ENCODE measurements at regions not wholly inside any gene's neighbourhood (a gene's known extent, or its start where the extent isn't known, plus 50 kb on each side); places are given as distances from the start of the nearest gene placed in this dataset.

- BruUV-seq (replicated peaks): no TSS peak
- Histone ChIP-seq H3K36me3 (ENCODE audit: control insufficient read depth, insufficient read depth, low read length) (no peaks in the 10 kb centered on the region), H3K4me1 (peaks cover 18% of the 10 kb centered on the region), H3K4me3 (ENCODE audit: low read depth, low read length) (no peak overlapping the region), H3K9me3 (no peaks in the 10 kb centered on the region), H3K27me3 (replicated peaks; ENCODE audit: control insufficient read depth, insufficient read depth, low read length) (no peaks in the 10 kb centered on the region)
- ChIA-PET CTCF (no interaction called here), POLR2A (no interaction called here)
- no peak for DNase-seq
- H3K9me3 Mint-ChIP-seq (ENCODE audit: unreplicated experiment): no peaks in the 10 kb centered on the region
- H3K36me3 Mint-ChIP-seq (ENCODE audit: insufficient read depth, unreplicated experiment): peaks cover 5% of the 10 kb centered on the region
- intact Hi-C loops (cut with micrococcal nuclease; ENCODE audit: unreplicated experiment): no loop called here
- H3K4me1 Mint-ChIP-seq (ENCODE audit: low read depth, unreplicated experiment): peaks cover 10% of the 10 kb centered on the region
- no peaks in the 10 kb centered on the region for H3K27me3 Mint-ChIP-seq (ENCODE audit: insufficient read depth, unreplicated experiment)
- no peak for TF ChIP-seq CTCF (IDR thresholded peaks at IDR 0.05; ENCODE audit: insufficient read depth in 1 of 2, low read depth in 1 of 2, low read length in 1 of 2, severe bottlenecking in 1 of 2, unreplicated experiment in 1 of 2)
- H3K4me3 Mint-ChIP-seq (ENCODE audit: unreplicated experiment): no peak overlapping the region
- peak overlapping the region; percentile 9 for H3K27ac Mint-ChIP-seq (ENCODE audit: unreplicated experiment)
Measured at GRCh38 chr6:158914923-158915322, 85.1 kb downstream of the RSPH3 start.

GRCh38 chr6:158913580-158913979 is 86.4 kb downstream of the RSPH3 start:
- Mint-ChIP-seq H3K4me3 (ENCODE audit: unreplicated experiment) (no peak overlapping the region), H3K36me3 (ENCODE audit: insufficient read depth, unreplicated experiment) (peaks cover 5% of the 10 kb centered on the region), H3K4me1 (ENCODE audit: low read depth, unreplicated experiment) (peaks cover 10% of the 10 kb centered on the region), H3K9me3 (ENCODE audit: unreplicated experiment) (no peaks in the 10 kb centered on the region), H3K27ac (ENCODE audit: unreplicated experiment) (no peak overlapping the region), H3K27me3 (ENCODE audit: insufficient read depth, unreplicated experiment) (no peaks in the 10 kb centered on the region)
- H3K9me3 ChIP-seq: no peaks in the 10 kb centered on the region
- no peaks in the 10 kb centered on the region for H3K36me3 ChIP-seq (ENCODE audit: control insufficient read depth, insufficient read depth, low read length)
- peaks cover 23% of the 10 kb centered on the region for H3K4me1 ChIP-seq
- no peak for DNase-seq
- ChIA-PET POLR2A (no interaction called here), CTCF (no interaction called here)
- intact Hi-C loops (cut with micrococcal nuclease; ENCODE audit: unreplicated experiment): no loop called here
- H3K27me3 ChIP-seq (replicated peaks; ENCODE audit: control insufficient read depth, insufficient read depth, low read length): no peaks in the 10 kb centered on the region
- no peak for TF ChIP-seq CTCF (IDR thresholded peaks at IDR 0.05; ENCODE audit: insufficient read depth in 1 of 2, low read depth in 1 of 2, low read length in 1 of 2, severe bottlenecking in 1 of 2, unreplicated experiment in 1 of 2)
- H3K4me3 ChIP-seq (ENCODE audit: low read depth, low read length): no peak overlapping the region
- no TSS peak for BruUV-seq (replicated peaks)

- DNase-seq: no peak
- Mint-ChIP-seq H3K27me3 (ENCODE audit: insufficient read depth, unreplicated experiment) (no peaks in the 10 kb centered on the region), H3K27ac (ENCODE audit: unreplicated experiment) (peak overlapping the region; percentile 89), H3K4me3 (ENCODE audit: unreplicated experiment) (no peak overlapping the region), H3K36me3 (ENCODE audit: insufficient read depth, unreplicated experiment) (peaks cover 5% of the 10 kb centered on the region), H3K4me1 (ENCODE audit: low read depth, unreplicated experiment) (peaks cover 10% of the 10 kb centered on the region), H3K9me3 (ENCODE audit: unreplicated experiment) (no peaks in the 10 kb centered on the region)
- Histone ChIP-seq H3K27me3 (replicated peaks; ENCODE audit: control insufficient read depth, insufficient read depth, low read length) (no peaks in the 10 kb centered on the region), H3K9me3 (no peaks in the 10 kb centered on the region), H3K4me3 (ENCODE audit: low read depth, low read length) (no peak overlapping the region), H3K4me1 (peaks cover 23% of the 10 kb centered on the region), H3K36me3 (ENCODE audit: control insufficient read depth, insufficient read depth, low read length) (no peaks in the 10 kb centered on the region)
- ChIA-PET POLR2A (no interaction called here), CTCF (no interaction called here)
- no peak for TF ChIP-seq CTCF (IDR thresholded peaks at IDR 0.05; ENCODE audit: insufficient read depth in 1 of 2, low read depth in 1 of 2, low read length in 1 of 2, severe bottlenecking in 1 of 2, unreplicated experiment in 1 of 2)
- no TSS peak for BruUV-seq (replicated peaks)
- intact Hi-C loops (cut with micrococcal nuclease; ENCODE audit: unreplicated experiment): no loop called here
Measured at GRCh38 chr6:158912655-158913054, 87.3 kb downstream of the RSPH3 start.

Data from Caco-2 (cell line).